Keratinocyte (primary cell): ENCODE measurements at regions not wholly inside any gene's neighbourhood (a gene's known extent, or its start where the extent isn't known, plus 50 kb on each side); places are given as distances from the start of the nearest gene placed in this dataset.

Experiments
- DNase-seq: peaks from one replicate; pipeline ENCODE4 v3.0.0-alpha.2; 2011; ENCODE audit warnings: low read depth, missing footprints, low spot score
- FAIRE-seq: peaks from 2 replicates; lab custom pipeline; 2011; peaks lifted over from hg19 to GRCh38; lab: Jason Lieb, UNC
- H2AFZ ChIP-seq: 2 replicates; pipeline ENCODE4 v1.6.0; 2012; ENCODE audit warnings: low read length, control low read depth, inconsistent platforms; ENCODE audit not compliant: control insufficient read depth
- H3K27ac ChIP-seq: 2 replicates; pipeline ENCODE4 v1.5.1; 2011; ENCODE audit warnings: low read length; ENCODE audit not compliant: control insufficient read depth, insufficient read depth
- H3K27me3 ChIP-seq: 3 replicates; pipeline ENCODE4 v1.6.0; 2011; ENCODE audit warnings: low read length; ENCODE audit not compliant: control insufficient read depth, insufficient read depth; ENCODE audit errors: extremely low read depth
- H3K36me3 ChIP-seq, 2 experiments: 2 replicates in 1 of 2; 3 replicates in 1 of 2; pipeline ENCODE4 v1.5.1; 2011; ENCODE audit warnings: low read length in 2 of 2, mild to moderate bottlenecking in 1 of 2; ENCODE audit not compliant: control insufficient read depth in 2 of 2, insufficient read depth in 2 of 2; ENCODE audit errors: extremely low read depth in 1 of 2
- H3K4me1 ChIP-seq: 3 replicates; pipeline ENCODE4 v1.5.1; 2011; ENCODE audit warnings: low read length; ENCODE audit not compliant: control insufficient read depth, insufficient read depth; ENCODE audit errors: extremely low read depth
- H3K4me2 ChIP-seq: 3 replicates; pipeline ENCODE4 v1.6.0; 2011; ENCODE audit warnings: low read depth, low read length; ENCODE audit not compliant: control insufficient read depth, insufficient read depth; ENCODE audit errors: extremely low read depth
- H3K4me3 ChIP-seq, 3 experiments: fragments of 200-600 bp in 1 of 3; sonication (generic) in 1 of 3; 2 replicates in 2 of 3; 3 replicates in 1 of 3; pipeline ENCODE4 v1.5.1; 2011 to 2016; ENCODE audit warnings: low read length in 3 of 3, mild to moderate bottlenecking in 3 of 3, control low read depth in 2 of 3, inconsistent platforms in 1 of 3, low read depth in 1 of 3, mixed read lengths in 1 of 3, mixed run types in 1 of 3, moderate library complexity in 1 of 3; ENCODE audit not compliant: control insufficient read depth in 2 of 3, insufficient read depth in 2 of 3; ENCODE audit errors: extremely low read depth in 1 of 3
- H3K79me2 ChIP-seq: 2 replicates; pipeline ENCODE4 v1.6.0; 2012; ENCODE audit warnings: low read length; ENCODE audit not compliant: control insufficient read depth, insufficient read depth
- H3K9ac ChIP-seq: 3 replicates; pipeline ENCODE4 v1.6.0; 2011; ENCODE audit warnings: low read length; ENCODE audit not compliant: control insufficient read depth, insufficient read depth; ENCODE audit errors: extremely low read depth
- H3K9me1 ChIP-seq: 3 replicates; pipeline ENCODE4 v1.6.0; 2011; ENCODE audit warnings: low read length; ENCODE audit not compliant: control insufficient read depth, insufficient read depth; ENCODE audit errors: extremely low read depth
- H3K9me3 ChIP-seq: 2 replicates; pipeline ENCODE4 v1.5.1; 2012; ENCODE audit warnings: low read depth, low read length; ENCODE audit not compliant: control insufficient read depth
- H4K20me1 ChIP-seq: 3 replicates; pipeline ENCODE4 v1.6.0; 2011; ENCODE audit warnings: low read length; ENCODE audit not compliant: control insufficient read depth, insufficient read depth; ENCODE audit errors: extremely low read depth
- CTCF ChIP-seq, 3 experiments: IDR thresholded peaks in 1 of 3; conservative IDR thresholded peaks in 1 of 3; optimal IDR thresholded peaks in 1 of 3; 2 replicates in 2 of 3; 3 replicates in 1 of 3; pipeline versions ENCODE3 to v1.5.1; 2011; ENCODE audit warnings: low read length in 3 of 3, mild to moderate bottlenecking in 3 of 3, moderate library complexity in 2 of 3, control low read depth in 1 of 3, inconsistent platforms in 1 of 3; ENCODE audit not compliant: insufficient read depth in 2 of 3; ENCODE audit errors: extremely low read depth in 1 of 3
- EZH2 ChIP-seq: IDR thresholded peaks from one replicate; pipeline ENCODE4 v1.6.1; 2012; ENCODE audit warnings: inconsistent platforms, mild to moderate bottlenecking, low read length, moderate library complexity
- dilution Hi-C: fragments of 300-500 bp; cut with MboI; formaldehyde crosslinking; loops from one replicate; pipeline ENCODE4 v1.7.0; 2020; ENCODE audit warnings: low sequenced_read_pairs; ENCODE audit not compliant: extremely low pct_ligation_motif_present

- no peak for DNase-seq
- H3K36me3 ChIP-seq, result no peaks in the 10 kb centered on the region
- H2AFZ ChIP-seq, result no peak overlapping the region
- no peak overlapping the region for H3K9ac ChIP-seq
- no peaks in the 10 kb centered on the region for H4K20me1 ChIP-seq
- no peak overlapping the region for H3K27ac ChIP-seq
- H3K4me3 ChIP-seq, result no peak overlapping the region
- no peaks in the 10 kb centered on the region for H3K9me3 ChIP-seq
- TF ChIP-seq EZH2 (no peak), CTCF (optimal IDR thresholded peaks at IDR 0.05 in 1 of 3, IDR thresholded peaks at IDR 0.05 in 1 of 3, conservative IDR thresholded peaks at IDR 0.05 in 1 of 3; ENCODE audit: extremely low read depth in 1 of 3, insufficient read depth in 2 of 3, low read length in 3 of 3) (no peak)
- no peaks in the 10 kb centered on the region for H3K9me1 ChIP-seq
- H3K4me2 ChIP-seq, result no peak overlapping the region
- no peaks in the 10 kb centered on the region for H3K79me2 ChIP-seq
- no peak for FAIRE-seq
- peaks cover 9% of the 10 kb centered on the region for H3K4me1 ChIP-seq
- peaks cover 25% of the 10 kb centered on the region for H3K27me3 ChIP-seq
- dilution Hi-C loops, result no loop called here
Observed at GRCh38 chr1:36590264-36590663, 107.6 kb upstream of the CSF3R start.

- Histone ChIP-seq H3K36me3 (no peaks in the 10 kb centered on the region), H3K9ac (no peak overlapping the region), H3K27ac (no peak overlapping the region), H2AFZ (no peak overlapping the region), H3K79me2 (no peaks in the 10 kb centered on the region), H4K20me1 (no peaks in the 10 kb centered on the region), H3K9me3 (no peaks in the 10 kb centered on the region), H3K4me3 (no peak overlapping the region), H3K9me1 (no peaks in the 10 kb centered on the region), H3K27me3 (peaks cover 20% of the 10 kb centered on the region), H3K4me1 (peaks cover 9% of the 10 kb centered on the region), H3K4me2 (no peak overlapping the region)
- dilution Hi-C loops, result no loop called here
- no peak for FAIRE-seq
- no peak for DNase-seq
- TF ChIP-seq CTCF (optimal IDR thresholded peaks at IDR 0.05 in 1 of 3, IDR thresholded peaks at IDR 0.05 in 1 of 3, conservative IDR thresholded peaks at IDR 0.05 in 1 of 3; ENCODE audit: extremely low read depth in 1 of 3, insufficient read depth in 2 of 3, low read length in 3 of 3), result no peak
- TF ChIP-seq EZH2, result no peak
Observed at GRCh38 chr1:36588972-36589371, 106.3 kb upstream of the CSF3R start.
